ENCODE measurements at regions not wholly inside any gene's neighbourhood (a gene's known extent, or its start where the extent isn't known, plus 50 kb on each side); places are given as distances from the start of the nearest gene placed in this dataset.

GRCh38 chr18:61609131-61609530 lies 275.9 kb downstream of the CDH20 start:
- DNase-seq, result no peak

- no peak for DNase-seq
Observed at GRCh38 chr18:61608316-61608715, 275.1 kb downstream of the CDH20 start.

GRCh38 chr18:61607867-61608266 lies 274.6 kb downstream of the CDH20 start:
- DNase-seq, result no peak

- DNase-seq, result no peak
Observed at GRCh38 chr18:61606759-61607158, 273.5 kb downstream of the CDH20 start.

GRCh38 chr18:61606068-61606660 lies 272.9 kb downstream of the CDH20 start:
- no peak for DNase-seq

- no peak for DNase-seq
Observed at GRCh38 chr18:61605376-61606067, 272.3 kb downstream of the CDH20 start.
